ENCODE measurements at regions not wholly inside any gene's neighbourhood (a gene's known extent, or its start where the extent isn't known, plus 50 kb on each side); places are given as distances from the start of the nearest gene placed in this dataset.

DNA sequence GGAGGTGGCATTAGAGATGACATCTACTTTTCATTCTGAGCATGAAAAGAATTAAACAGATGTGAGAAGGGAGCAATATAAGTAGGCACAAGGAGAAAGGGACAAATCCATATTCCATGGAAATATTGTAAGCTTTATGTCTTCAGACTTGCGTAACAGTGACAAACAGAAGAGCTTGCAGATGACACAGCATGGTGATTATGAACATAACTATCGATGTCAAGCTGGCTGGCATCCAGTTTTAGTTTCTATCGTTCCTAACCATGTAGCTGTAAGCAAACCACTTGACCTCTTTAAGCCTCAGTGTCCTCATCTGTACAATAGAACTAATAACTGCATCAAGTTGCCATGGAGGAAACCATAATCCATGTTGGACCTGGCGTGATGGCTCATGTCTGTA lies 246.7 kb upstream of the ADRA1B start:
- Histone ChIP-seq H3K79me2 (ENCODE audit: control insufficient read depth, insufficient read depth, low read length) (no peaks in the 10 kb centered on the region), H3K79me1 (ENCODE audit: low read length) (no peaks in the 10 kb centered on the region), H3K9ac (ENCODE audit: low read length) (no peak overlapping the region), H2BK5ac (ENCODE audit: low read length) (no peak overlapping the region), H2BK15ac (replicated peaks; ENCODE audit: low read depth) (no peak overlapping the region), H3K23ac (ENCODE audit: low read length) (no peak overlapping the region), H3K56ac (ENCODE audit: low read length) (no peak overlapping the region), H3K27me3 (ENCODE audit: insufficient read depth, low read length, poor library complexity) (no peaks in the 10 kb centered on the region), H4K8ac (ENCODE audit: low read depth, low read length) (no peak overlapping the region), H2AK5ac (ENCODE audit: low read length) (no peak overlapping the region), H3K27ac (ENCODE audit: low read depth, low read length) (no peak overlapping the region), H4K5ac (ENCODE audit: low read length) (no peak overlapping the region), H3K4me2 (ENCODE audit: low read length) (no peak overlapping the region), H3K36me3 (ENCODE audit: control insufficient read depth, insufficient read depth, low read length) (no peaks in the 10 kb centered on the region), H3K4me1 (ENCODE audit: control insufficient read depth, low read depth, low read length) (no peaks in the 10 kb centered on the region), H3K4me3 (ENCODE audit: low read length) (no peak overlapping the region), H3K18ac (ENCODE audit: low read length) (no peak overlapping the region), H3K4ac (ENCODE audit: low read depth, low read length) (no peak overlapping the region), H2BK120ac (ENCODE audit: low read depth, low read length) (no peak overlapping the region)
- no CpG with 5 or more reads among the region's 4 CpGs for WGBS (ENCODE audit: extremely low coverage, insufficient coverage, low lambda C conversion rate)
- DNase-seq, result no peak

DNA sequence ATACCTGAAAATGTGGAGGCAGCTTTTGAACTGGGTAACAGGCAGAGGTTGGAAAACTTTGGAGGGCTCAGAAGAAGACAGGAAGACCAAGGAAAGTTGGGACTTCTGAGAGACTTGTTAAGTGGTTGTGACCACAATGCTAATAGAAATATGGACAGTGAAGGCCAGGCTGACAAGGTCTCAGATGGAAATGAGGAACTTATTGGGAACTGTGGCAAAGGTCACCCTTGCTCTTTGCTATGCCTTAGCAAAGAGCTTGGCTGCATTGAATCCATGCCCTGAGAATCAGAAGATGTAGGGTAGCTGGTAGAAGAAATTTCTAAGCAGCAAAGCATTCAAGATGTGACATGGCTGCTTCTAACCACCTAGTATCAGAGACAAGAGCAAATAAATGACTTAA lies 244.4 kb upstream of the ADRA1B start:
- no peak for DNase-seq
- H4K5ac ChIP-seq (ENCODE audit: low read length), result no peak overlapping the region
- H3K9ac ChIP-seq (ENCODE audit: low read length), result no peak overlapping the region
- no peaks in the 10 kb centered on the region for H3K79me2 ChIP-seq (ENCODE audit: control insufficient read depth, insufficient read depth, low read length)
- no peaks in the 10 kb centered on the region for H3K4me1 ChIP-seq (ENCODE audit: control insufficient read depth, low read depth, low read length)
- H3K27ac ChIP-seq (ENCODE audit: low read depth, low read length), result no peak overlapping the region
- no peak overlapping the region for H2BK120ac ChIP-seq (ENCODE audit: low read depth, low read length)
- H3K4me2 ChIP-seq (ENCODE audit: low read length), result no peak overlapping the region
- no peak overlapping the region for H3K4ac ChIP-seq (ENCODE audit: low read depth, low read length)
- H3K36me3 ChIP-seq (ENCODE audit: control insufficient read depth, insufficient read depth, low read length), result no peaks in the 10 kb centered on the region
- H3K23ac ChIP-seq (ENCODE audit: low read length), result no peak overlapping the region
- no peak overlapping the region for H2AK5ac ChIP-seq (ENCODE audit: low read length)
- no peak overlapping the region for H2BK5ac ChIP-seq (ENCODE audit: low read length)
- no peaks in the 10 kb centered on the region for H3K79me1 ChIP-seq (ENCODE audit: low read length)
- no peak overlapping the region for H3K4me3 ChIP-seq (ENCODE audit: low read length)
- H3K18ac ChIP-seq (ENCODE audit: low read length), result no peak overlapping the region
- no peak overlapping the region for H4K8ac ChIP-seq (ENCODE audit: low read depth, low read length)
- H3K56ac ChIP-seq (ENCODE audit: low read length), result no peak overlapping the region
- no peak overlapping the region for H2BK15ac ChIP-seq (replicated peaks; ENCODE audit: low read depth)
- no peaks in the 10 kb centered on the region for H3K27me3 ChIP-seq (ENCODE audit: insufficient read depth, low read length, poor library complexity)

DNA sequence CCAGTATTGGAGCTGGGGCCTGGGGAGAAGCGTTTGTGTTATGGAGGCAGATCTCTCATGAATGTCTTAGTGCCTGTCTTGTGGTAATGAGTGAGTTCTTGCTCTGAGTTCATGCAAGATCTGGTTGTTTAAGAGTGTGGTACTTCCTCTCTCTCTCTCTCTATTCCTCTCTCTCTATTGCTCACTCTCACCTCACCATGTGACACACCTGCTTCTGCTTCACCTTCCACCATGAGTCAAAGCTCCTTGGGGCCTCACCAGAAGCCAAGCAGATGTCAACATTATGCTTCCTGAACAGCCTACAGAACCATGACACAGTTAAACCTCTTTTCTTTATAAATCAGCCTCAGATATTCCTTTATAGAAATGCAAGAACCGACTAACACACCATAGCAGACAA lies 242.7 kb upstream of the ADRA1B start:
- Histone ChIP-seq H3K79me1 (ENCODE audit: low read length) (no peaks in the 10 kb centered on the region), H3K4ac (ENCODE audit: low read depth, low read length) (no peak overlapping the region), H3K9ac (ENCODE audit: low read length) (no peak overlapping the region), H2BK120ac (ENCODE audit: low read depth, low read length) (no peak overlapping the region), H3K56ac (ENCODE audit: low read length) (no peak overlapping the region), H3K27ac (ENCODE audit: low read depth, low read length) (no peak overlapping the region), H4K8ac (ENCODE audit: low read depth, low read length) (no peak overlapping the region), H3K23ac (ENCODE audit: low read length) (no peak overlapping the region), H3K27me3 (ENCODE audit: insufficient read depth, low read length, poor library complexity) (no peaks in the 10 kb centered on the region), H3K79me2 (ENCODE audit: control insufficient read depth, insufficient read depth, low read length) (no peaks in the 10 kb centered on the region), H3K4me3 (ENCODE audit: low read length) (no peak overlapping the region), H3K36me3 (ENCODE audit: control insufficient read depth, insufficient read depth, low read length) (no peaks in the 10 kb centered on the region), H2BK15ac (replicated peaks; ENCODE audit: low read depth) (no peak overlapping the region), H2BK5ac (ENCODE audit: low read length) (no peak overlapping the region), H4K5ac (ENCODE audit: low read length) (no peak overlapping the region), H3K4me1 (ENCODE audit: control insufficient read depth, low read depth, low read length) (no peaks in the 10 kb centered on the region), H3K18ac (ENCODE audit: low read length) (no peak overlapping the region), H2AK5ac (ENCODE audit: low read length) (no peak overlapping the region), H3K4me2 (ENCODE audit: low read length) (no peak overlapping the region)
- WGBS (ENCODE audit: extremely low coverage, insufficient coverage, low lambda C conversion rate), result no CpG with 5 or more reads among the region's 2 CpGs
- no peak for DNase-seq

DNA sequence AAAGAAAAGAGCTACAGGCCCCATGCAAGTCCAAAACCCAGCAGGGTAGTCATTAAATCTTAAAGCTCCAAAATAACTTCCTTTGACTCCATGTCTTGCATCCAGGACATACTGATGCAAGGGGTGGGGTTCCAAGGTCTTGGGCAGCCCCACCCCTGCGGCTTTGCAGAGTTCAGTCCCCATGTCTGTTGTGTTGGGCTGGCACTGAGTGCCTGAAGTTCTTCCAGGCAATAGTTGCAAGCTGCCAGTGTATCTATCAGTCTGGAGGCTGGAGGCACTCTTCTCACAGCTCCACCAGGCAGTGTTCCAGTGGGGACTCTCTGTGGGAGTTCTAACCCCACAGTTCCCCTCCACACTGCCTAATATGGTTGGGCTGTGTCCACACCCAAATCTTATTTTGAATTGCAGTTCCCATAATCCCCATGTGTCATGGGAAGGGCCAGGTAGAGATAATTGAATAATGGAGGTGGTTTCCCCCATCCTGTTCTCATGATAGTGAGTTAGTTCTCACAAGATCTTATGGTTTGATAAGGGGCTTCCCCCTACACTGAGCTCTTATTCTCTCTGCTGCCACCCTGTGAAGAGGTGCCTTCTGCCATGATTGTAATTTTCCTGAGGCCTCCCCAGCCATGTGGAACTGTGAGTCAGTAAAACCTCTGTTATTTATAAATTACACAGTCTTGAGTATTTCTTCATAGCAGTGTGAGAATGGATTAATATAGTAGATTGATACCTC lies 237.5 kb upstream of the ADRA1B start:
- no peaks in the 10 kb centered on the region for H3K27me3 ChIP-seq (ENCODE audit: insufficient read depth, low read length, poor library complexity)
- WGBS (ENCODE audit: extremely low coverage, insufficient coverage, low lambda C conversion rate), result no CpG with 5 or more reads among the region's 1 CpG

DNA sequence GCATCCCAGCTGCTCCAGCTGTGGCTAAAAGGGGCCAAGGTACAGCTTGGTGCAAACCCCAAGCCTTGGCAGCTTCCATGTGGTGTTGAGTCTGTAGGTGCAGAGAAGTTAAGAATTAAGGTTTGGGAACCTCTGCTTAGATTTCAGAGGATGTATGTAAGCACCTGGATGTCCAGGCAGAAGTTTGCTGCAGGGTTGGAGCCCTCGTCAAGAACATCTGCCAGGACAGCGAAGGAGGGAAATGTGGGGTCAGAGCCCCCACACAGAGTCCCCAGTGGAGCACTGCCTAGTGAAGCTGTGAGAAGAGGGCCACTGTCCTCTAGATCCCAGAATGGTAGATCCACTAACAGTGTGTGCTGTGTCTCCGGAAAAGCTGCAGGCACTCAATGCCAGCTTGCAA lies 236.2 kb upstream of the ADRA1B start:
- Histone ChIP-seq H3K79me1 (ENCODE audit: low read length) (no peaks in the 10 kb centered on the region), H3K23ac (ENCODE audit: low read length) (no peak overlapping the region), H3K79me2 (ENCODE audit: control insufficient read depth, insufficient read depth, low read length) (no peaks in the 10 kb centered on the region), H3K56ac (ENCODE audit: low read length) (no peak overlapping the region), H4K5ac (ENCODE audit: low read length) (no peak overlapping the region), H2BK15ac (replicated peaks; ENCODE audit: low read depth) (no peak overlapping the region), H2AK5ac (ENCODE audit: low read length) (no peak overlapping the region), H2BK5ac (ENCODE audit: low read length) (no peak overlapping the region), H3K4me3 (ENCODE audit: low read length) (no peak overlapping the region), H3K9ac (ENCODE audit: low read length) (no peak overlapping the region), H3K18ac (ENCODE audit: low read length) (no peak overlapping the region), H3K27me3 (ENCODE audit: insufficient read depth, low read length, poor library complexity) (no peaks in the 10 kb centered on the region), H3K4me2 (ENCODE audit: low read length) (no peak overlapping the region), H4K8ac (ENCODE audit: low read depth, low read length) (no peak overlapping the region), H2BK120ac (ENCODE audit: low read depth, low read length) (no peak overlapping the region), H3K27ac (ENCODE audit: low read depth, low read length) (no peak overlapping the region), H3K4me1 (ENCODE audit: control insufficient read depth, low read depth, low read length) (no peaks in the 10 kb centered on the region), H3K4ac (ENCODE audit: low read depth, low read length) (no peak overlapping the region), H3K36me3 (ENCODE audit: control insufficient read depth, insufficient read depth, low read length) (no peaks in the 10 kb centered on the region)
- WGBS (ENCODE audit: extremely low coverage, insufficient coverage, low lambda C conversion rate), result no CpG with 5 or more reads among the region's 3 CpGs
- peak; percentile 54 for DNase-seq

More for the DNA sequence above, 237.5 kb upstream of the ADRA1B start:
- no peak overlapping the region for H3K4me2 ChIP-seq (ENCODE audit: low read length)
- no peak overlapping the region for H3K4me3 ChIP-seq (ENCODE audit: low read length)
- H3K79me2 ChIP-seq (ENCODE audit: control insufficient read depth, insufficient read depth, low read length), result no peaks in the 10 kb centered on the region
- no peak overlapping the region for H4K8ac ChIP-seq (ENCODE audit: low read depth, low read length)
- H2BK15ac ChIP-seq (replicated peaks; ENCODE audit: low read depth), result no peak overlapping the region
- H3K27ac ChIP-seq (ENCODE audit: low read depth, low read length), result no peak overlapping the region
- H3K79me1 ChIP-seq (ENCODE audit: low read length), result no peaks in the 10 kb centered on the region
- no peak overlapping the region for H3K4ac ChIP-seq (ENCODE audit: low read depth, low read length)
- no peak overlapping the region for H3K23ac ChIP-seq (ENCODE audit: low read length)
- H3K4me1 ChIP-seq (ENCODE audit: control insufficient read depth, low read depth, low read length), result no peaks in the 10 kb centered on the region
- H2BK120ac ChIP-seq (ENCODE audit: low read depth, low read length), result no peak overlapping the region
- H3K9ac ChIP-seq (ENCODE audit: low read length), result no peak overlapping the region
- no peak overlapping the region for H3K18ac ChIP-seq (ENCODE audit: low read length)
- H2AK5ac ChIP-seq (ENCODE audit: low read length), result no peak overlapping the region
- no peaks in the 10 kb centered on the region for H3K36me3 ChIP-seq (ENCODE audit: control insufficient read depth, insufficient read depth, low read length)
- no peak for DNase-seq
- no peak overlapping the region for H2BK5ac ChIP-seq (ENCODE audit: low read length)
- no peak overlapping the region for H3K56ac ChIP-seq (ENCODE audit: low read length)
- no peak overlapping the region for H4K5ac ChIP-seq (ENCODE audit: low read length)

DNA sequence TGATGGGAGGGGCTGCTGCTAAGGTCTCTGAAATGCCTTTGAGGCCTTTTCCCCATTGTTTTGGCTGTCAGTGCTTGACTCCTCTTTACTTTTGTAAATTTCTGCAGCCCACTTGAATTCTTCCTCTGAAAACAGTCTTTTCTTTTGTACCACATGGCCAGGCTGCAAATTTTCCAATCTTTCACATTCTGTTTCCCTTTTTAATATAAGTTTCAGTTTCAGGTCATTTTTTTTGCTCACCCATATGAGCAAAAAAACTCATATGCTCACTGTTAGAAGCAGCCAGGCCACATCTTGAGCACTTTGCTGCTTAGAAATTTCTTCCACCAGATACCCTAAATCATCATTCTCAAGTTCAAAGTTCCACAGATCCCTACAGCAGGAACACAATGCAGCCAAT lies 234.6 kb upstream of the ADRA1B start:
- no peaks in the 10 kb centered on the region for H3K79me1 ChIP-seq (ENCODE audit: low read length)
- H4K8ac ChIP-seq (ENCODE audit: low read depth, low read length), result no peak overlapping the region
- H2BK15ac ChIP-seq (replicated peaks; ENCODE audit: low read depth), result no peak overlapping the region
- H3K9ac ChIP-seq (ENCODE audit: low read length), result no peak overlapping the region
- H3K27me3 ChIP-seq (ENCODE audit: insufficient read depth, low read length, poor library complexity), result no peaks in the 10 kb centered on the region
- H2BK120ac ChIP-seq (ENCODE audit: low read depth, low read length), result no peak overlapping the region
- H3K27ac ChIP-seq (ENCODE audit: low read depth, low read length), result no peak overlapping the region
- H3K56ac ChIP-seq (ENCODE audit: low read length), result no peak overlapping the region
- H3K4me1 ChIP-seq (ENCODE audit: control insufficient read depth, low read depth, low read length), result no peaks in the 10 kb centered on the region
- no peaks in the 10 kb centered on the region for H3K79me2 ChIP-seq (ENCODE audit: control insufficient read depth, insufficient read depth, low read length)
- no peak overlapping the region for H3K23ac ChIP-seq (ENCODE audit: low read length)
- no peak overlapping the region for H3K4me2 ChIP-seq (ENCODE audit: low read length)
- no peak overlapping the region for H2BK5ac ChIP-seq (ENCODE audit: low read length)
- H2AK5ac ChIP-seq (ENCODE audit: low read length), result no peak overlapping the region
- H3K4ac ChIP-seq (ENCODE audit: low read depth, low read length), result no peak overlapping the region
- H3K4me3 ChIP-seq (ENCODE audit: low read length), result no peak overlapping the region
- H3K18ac ChIP-seq (ENCODE audit: low read length), result no peak overlapping the region
- no peak for DNase-seq
- no peaks in the 10 kb centered on the region for H3K36me3 ChIP-seq (ENCODE audit: control insufficient read depth, insufficient read depth, low read length)
- no peak overlapping the region for H4K5ac ChIP-seq (ENCODE audit: low read length)
